Stomach (tissue), 4 donors: ENCODE measurements at regions not wholly inside any gene's neighbourhood (a gene's known extent, or its start where the extent isn't known, plus 50 kb on each side); places are given as distances from the start of the nearest gene placed in this dataset.

Source experiments
- POLR2AphosphoS5 ChIP-seq, 3 donors: sonication (generic); formaldehyde crosslinking; IDR thresholded peaks; one replicate each; pipeline ENCODE4 v1.6.1; 2016; ENCODE audit warnings: antibody characterized with exemption in 3 of 3
- TF ChIP-seq, protein P1 (sequence below), 7 experiments: fragments of 450-650 bp in 4 of 7; fragments of 200-600 bp in 3 of 7; sonication (generic) in 3 of 7; IDR thresholded peaks; one replicate each; pipeline ENCODE4 v1.5.1; 2016 to 2019; ENCODE audit warnings: antibody characterized with exemption in 7 of 7, control low read depth in 2 of 7, mild to moderate bottlenecking in 1 of 7

GRCh38 chr18:6498289-6498856 is 83.7 kb upstream of the L3MBTL4 start:
- TF ChIP-seq, protein P1, sequence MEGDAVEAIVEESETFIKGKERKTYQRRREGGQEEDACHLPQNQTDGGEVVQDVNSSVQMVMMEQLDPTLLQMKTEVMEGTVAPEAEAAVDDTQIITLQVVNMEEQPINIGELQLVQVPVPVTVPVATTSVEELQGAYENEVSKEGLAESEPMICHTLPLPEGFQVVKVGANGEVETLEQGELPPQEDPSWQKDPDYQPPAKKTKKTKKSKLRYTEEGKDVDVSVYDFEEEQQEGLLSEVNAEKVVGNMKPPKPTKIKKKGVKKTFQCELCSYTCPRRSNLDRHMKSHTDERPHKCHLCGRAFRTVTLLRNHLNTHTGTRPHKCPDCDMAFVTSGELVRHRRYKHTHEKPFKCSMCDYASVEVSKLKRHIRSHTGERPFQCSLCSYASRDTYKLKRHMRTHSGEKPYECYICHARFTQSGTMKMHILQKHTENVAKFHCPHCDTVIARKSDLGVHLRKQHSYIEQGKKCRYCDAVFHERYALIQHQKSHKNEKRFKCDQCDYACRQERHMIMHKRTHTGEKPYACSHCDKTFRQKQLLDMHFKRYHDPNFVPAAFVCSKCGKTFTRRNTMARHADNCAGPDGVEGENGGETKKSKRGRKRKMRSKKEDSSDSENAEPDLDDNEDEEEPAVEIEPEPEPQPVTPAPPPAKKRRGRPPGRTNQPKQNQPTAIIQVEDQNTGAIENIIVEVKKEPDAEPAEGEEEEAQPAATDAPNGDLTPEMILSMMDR (IDR thresholded peaks at IDR 0.05) = no peak
- TF ChIP-seq POLR2AphosphoS5 (IDR thresholded peaks at IDR 0.05) = no peak
